ENCODE measurements at regions not wholly inside any gene's neighbourhood (a gene's known extent, or its start where the extent isn't known, plus 50 kb on each side); places are given as distances from the start of the nearest gene placed in this dataset.

- DNase-seq (ENCODE audit: low spot score) = no peak
Measured at GRCh38 chr2:234339011-234339410, 157.9 kb downstream of the ARL4C start.

- DNase-seq (ENCODE audit: low spot score) = peak; percentile 84
Measured at GRCh38 chr2:234335661-234336228, 161.1 kb downstream of the ARL4C start.

GRCh38 chr2:234334756-234335155 is 162.1 kb downstream of the ARL4C start:
- DNase-seq (ENCODE audit: low spot score) = no peak

GRCh38 chr2:234334151-234334550 is 162.7 kb downstream of the ARL4C start:
- DNase-seq (ENCODE audit: low spot score) = no peak

GRCh38 chr2:234333168-234334130 is 163.4 kb downstream of the ARL4C start:
- no peak for DNase-seq (ENCODE audit: low spot score)

- no peak for DNase-seq (ENCODE audit: low spot score)
Measured at GRCh38 chr2:234331966-234332365, 164.9 kb downstream of the ARL4C start.

- no peak for DNase-seq (ENCODE audit: low spot score)
Measured at GRCh38 chr2:234331566-234331965, 165.3 kb downstream of the ARL4C start.

- no peak for DNase-seq (ENCODE audit: low spot score)
Measured at GRCh38 chr2:234330902-234331301, 166.0 kb downstream of the ARL4C start.

GRCh38 chr2:234329202-234329960 is 167.5 kb downstream of the ARL4C start:
- DNase-seq (ENCODE audit: low spot score) = no peak

GRCh38 chr2:234328444-234328990 is 168.4 kb downstream of the ARL4C start:
- no peak for DNase-seq (ENCODE audit: low spot score)

- DNase-seq (ENCODE audit: low spot score) = no peak
Measured at GRCh38 chr2:234326694-234327093, 170.2 kb downstream of the ARL4C start.

- peak; percentile 81 for DNase-seq (ENCODE audit: low spot score)
Measured at GRCh38 chr2:234324116-234324515, 172.8 kb downstream of the ARL4C start.

- DNase-seq (ENCODE audit: low spot score) = no peak
Measured at GRCh38 chr2:234322766-234323465, 174.0 kb downstream of the ARL4C start.

GRCh38 chr2:234320066-234320465 is 176.8 kb downstream of the ARL4C start:
- DNase-seq (ENCODE audit: low spot score) = no peak

- no peak for DNase-seq (ENCODE audit: low spot score)
Measured at GRCh38 chr2:234318361-234318760, 178.5 kb downstream of the ARL4C start.

- no peak for DNase-seq (ENCODE audit: low spot score)
Measured at GRCh38 chr2:234313558-234313957, 183.3 kb downstream of the ARL4C start.

- no peak for DNase-seq (ENCODE audit: low spot score)
Measured at GRCh38 chr2:234310166-234310565, 186.7 kb downstream of the ARL4C start.

GRCh38 chr2:234309431-234309830 is 187.4 kb downstream of the ARL4C start:
- no peak for DNase-seq (ENCODE audit: low spot score)

GRCh38 chr2:234308813-234309195 is 188.1 kb downstream of the ARL4C start:
- peak; percentile 55 for DNase-seq (ENCODE audit: low spot score)

- no peak for DNase-seq (ENCODE audit: low spot score)
Measured at GRCh38 chr2:234308073-234308812, 188.6 kb downstream of the ARL4C start.

Data from Ammon's horn (tissue), 1 donor.